OCI-LY7 (cell line): ENCODE measurements at regions not wholly inside any gene's neighbourhood (a gene's known extent, or its start where the extent isn't known, plus 50 kb on each side); places are given as distances from the start of the nearest gene placed in this dataset.
"Not testable (repeated sequence)": the region's sequence is repeated elsewhere in the genome, so short reads cannot be mapped to it uniquely, and the experiment has no call there.

Source experiments
- BruUV-seq: library from RNA; stranded (reverse); fragments of 400-500 nt; replicated peaks from 2 replicates; lab custom pipeline; 2021; lab: Mats Ljungman, UMichigan
- CTCF ChIA-PET: fragments of 300-600 bp; sonication (Branson Sonifier 250); formaldehyde crosslinking; loops from one replicate; lab custom pipeline; 2022; ENCODE audit warnings: antibody characterized with exemption; ENCODE audit not compliant: unreplicated experiment; lab: Charles Lee
- POLR2A ChIA-PET: fragments of 300-600 bp; sonication (Branson Sonifier 250); formaldehyde crosslinking; loops from one replicate; lab custom pipeline; 2022; ENCODE audit warnings: antibody characterized with exemption; lab: Charles Lee
- DNase-seq: peaks from one replicate; pipeline ENCODE4 v3.0.0-alpha.2; 2015; ENCODE audit warnings: low spot score
- H2AFZ ChIP-seq: fragments of 200-600 bp; sonication (generic), shearing (Covaris generic); 2 replicates; pipeline ENCODE4 v1.6.1; 2014; ENCODE audit warnings: mild to moderate bottlenecking, antibody characterized with exemption, low read length, moderate library complexity
- H3K27ac ChIP-seq: fragments of 200-600 bp; sonication (generic); 2 replicates; pipeline ENCODE4 v1.5.1; 2014; ENCODE audit warnings: mixed run types, low read depth, mild to moderate bottlenecking, moderate library complexity, low read length, inconsistent platforms; ENCODE audit not compliant: poor library complexity, severe bottlenecking
- H3K36me3 ChIP-seq: fragments of 200-600 bp; sonication (generic); 2 replicates; pipeline ENCODE4 v1.6.1; 2014; ENCODE audit warnings: mild to moderate bottlenecking, antibody characterized with exemption, low read length, moderate library complexity, mixed read lengths; ENCODE audit not compliant: insufficient read depth
- H3K4me1 ChIP-seq: fragments of 200-600 bp; sonication (generic); 2 replicates; pipeline ENCODE4 v1.5.1; 2014; ENCODE audit warnings: mild to moderate bottlenecking, low read length; ENCODE audit not compliant: insufficient read depth, poor library complexity, severe bottlenecking
- H3K4me2 ChIP-seq: fragments of 200-600 bp; sonication (generic); 2 replicates; pipeline ENCODE4 v1.6.1; 2014; ENCODE audit warnings: mild to moderate bottlenecking, low read length
- H3K4me3 ChIP-seq: fragments of 200-600 bp; sonication (generic); 2 replicates; pipeline ENCODE4 v1.5.1; 2014; ENCODE audit warnings: mild to moderate bottlenecking, low read depth, low read length; ENCODE audit not compliant: poor library complexity, severe bottlenecking
- H3K79me2 ChIP-seq: fragments of 200-600 bp; sonication (generic); 2 replicates; pipeline ENCODE4 v1.6.1; 2016; ENCODE audit warnings: low read depth, mild to moderate bottlenecking, low read length, moderate library complexity, mixed read lengths; ENCODE audit not compliant: insufficient read depth
- H3K9me2 ChIP-seq: fragments of 200-600 bp; sonication (generic); 2 replicates; pipeline ENCODE4 v1.6.1; 2016; ENCODE audit warnings: mild to moderate bottlenecking, low read length, mixed read lengths; ENCODE audit not compliant: insufficient read depth
- H3K9me3 ChIP-seq: fragments of 200-600 bp; sonication (generic); 2 replicates; pipeline ENCODE4 v1.6.1; 2014; ENCODE audit warnings: mild to moderate bottlenecking, mixed run types, low read length, mixed read lengths
- H4K20me1 ChIP-seq: fragments of 200-600 bp; sonication (generic); 2 replicates; pipeline ENCODE4 v1.6.1; 2014; ENCODE audit warnings: mild to moderate bottlenecking, antibody characterized with exemption, low read length, moderate library complexity, mixed read lengths; ENCODE audit not compliant: insufficient read depth
- EZH2phosphoT487 ChIP-seq: fragments of 200-600 bp; sonication (generic); IDR thresholded peaks from 2 replicates; pipeline ENCODE4 v1.6.1; 2018; ENCODE audit warnings: low read depth, borderline replicate concordance, mild to moderate bottlenecking, mixed run types, antibody characterized with exemption, low read length, moderate library complexity, mixed read lengths
- intact Hi-C: fragments of 100-400 bp; cut with micrococcal nuclease; formaldehyde crosslinking; loops from one replicate; pipeline ENCODE4 v1.10.0; 2022; ENCODE audit not compliant: unreplicated experiment
- TF ChIP-seq, protein P1 (sequence below): fragments of 200-600 bp; sonication (generic); conservative IDR thresholded peaks from 2 replicates; pipeline ENCODE4 v1.5.1; 2014; ENCODE audit warnings: mild to moderate bottlenecking, antibody characterized with exemption, low read length, moderate library complexity, mixed read lengths

DNA sequence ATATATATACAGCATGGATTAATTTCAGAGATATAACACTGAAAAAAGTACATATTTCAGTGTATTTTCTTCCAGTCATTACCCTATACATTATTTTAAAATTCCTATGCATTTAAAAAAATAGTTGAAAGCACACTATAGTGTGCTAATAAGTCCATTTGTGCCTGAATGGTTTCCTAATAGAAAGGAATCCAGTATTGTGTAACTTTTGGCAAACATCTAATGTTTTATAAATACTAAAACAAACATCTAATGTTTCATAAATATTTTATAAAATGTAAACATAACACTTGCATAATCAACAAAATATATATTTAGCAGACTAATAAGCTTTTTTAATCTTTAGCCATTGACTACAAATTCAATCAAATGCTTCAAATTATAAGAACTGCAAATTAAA is 126.6 kb upstream of the FIBIN start:
- H3K4me3 ChIP-seq: no peak overlapping the region
- H3K4me1 ChIP-seq: no peaks in the 10 kb centered on the region
- BruUV-seq: no TSS peak
- H4K20me1 ChIP-seq: no peaks in the 10 kb centered on the region
- intact Hi-C loops: no loop called here
- no peak for DNase-seq
- 0 out of 2 replicates have a peak, but pooled peaks cover 8% of the 10 kb centered on the region for H3K9me3 ChIP-seq
- no peaks in the 10 kb centered on the region for H3K36me3 ChIP-seq
- no peak overlapping the region for H3K4me2 ChIP-seq
- H3K79me2 ChIP-seq: no peaks in the 10 kb centered on the region
- no peak overlapping the region for H2AFZ ChIP-seq
- ChIA-PET CTCF (no interaction called here), POLR2A (interaction anchor here (1.1 kb wide), 1 partner anchor 12 kb away, joined by 3 read pairs; no protein-coding TSS in a partner anchor)
- TF ChIP-seq, protein P1, sequence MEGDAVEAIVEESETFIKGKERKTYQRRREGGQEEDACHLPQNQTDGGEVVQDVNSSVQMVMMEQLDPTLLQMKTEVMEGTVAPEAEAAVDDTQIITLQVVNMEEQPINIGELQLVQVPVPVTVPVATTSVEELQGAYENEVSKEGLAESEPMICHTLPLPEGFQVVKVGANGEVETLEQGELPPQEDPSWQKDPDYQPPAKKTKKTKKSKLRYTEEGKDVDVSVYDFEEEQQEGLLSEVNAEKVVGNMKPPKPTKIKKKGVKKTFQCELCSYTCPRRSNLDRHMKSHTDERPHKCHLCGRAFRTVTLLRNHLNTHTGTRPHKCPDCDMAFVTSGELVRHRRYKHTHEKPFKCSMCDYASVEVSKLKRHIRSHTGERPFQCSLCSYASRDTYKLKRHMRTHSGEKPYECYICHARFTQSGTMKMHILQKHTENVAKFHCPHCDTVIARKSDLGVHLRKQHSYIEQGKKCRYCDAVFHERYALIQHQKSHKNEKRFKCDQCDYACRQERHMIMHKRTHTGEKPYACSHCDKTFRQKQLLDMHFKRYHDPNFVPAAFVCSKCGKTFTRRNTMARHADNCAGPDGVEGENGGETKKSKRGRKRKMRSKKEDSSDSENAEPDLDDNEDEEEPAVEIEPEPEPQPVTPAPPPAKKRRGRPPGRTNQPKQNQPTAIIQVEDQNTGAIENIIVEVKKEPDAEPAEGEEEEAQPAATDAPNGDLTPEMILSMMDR: no peak
- TF ChIP-seq EZH2phosphoT487: no peak
- no peaks in the 10 kb centered on the region for H3K9me2 ChIP-seq
- no peak overlapping the region for H3K27ac ChIP-seq

DNA sequence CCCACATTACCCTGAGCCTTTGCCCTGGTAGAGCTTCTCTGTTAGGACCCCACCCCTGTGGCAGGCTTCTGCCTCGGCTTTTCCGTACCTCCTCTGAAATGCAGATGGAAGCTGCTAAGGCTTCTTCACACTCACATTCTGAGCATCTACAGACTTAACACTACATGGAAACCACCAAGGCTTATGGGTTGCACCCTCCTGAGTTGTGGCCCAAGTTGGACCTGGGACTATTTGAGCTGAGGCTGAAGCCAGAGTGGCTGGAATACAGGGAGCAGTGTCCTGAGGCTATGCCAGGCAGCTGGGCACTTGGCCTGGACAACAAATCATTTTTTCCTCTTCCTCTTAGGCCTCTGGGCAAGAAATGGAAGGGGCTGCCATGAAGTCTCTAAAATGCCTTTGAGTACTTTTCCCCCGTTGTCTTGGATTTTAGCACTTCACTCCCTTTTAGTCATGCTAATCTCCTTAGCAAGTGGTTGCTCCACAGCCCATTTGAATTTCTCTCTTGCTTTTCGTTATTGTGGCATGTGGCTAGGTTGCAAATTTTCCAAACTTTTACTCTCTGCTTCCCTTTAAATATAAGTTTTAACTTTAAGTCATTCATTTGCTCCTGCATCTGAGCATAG is 114.8 kb upstream of the FIBIN start:
- Histone ChIP-seq H3K4me3 (no peak overlapping the region), H3K4me1 (peaks cover 8% of the 10 kb centered on the region), H3K27ac (no peak overlapping the region), H2AFZ (peak overlapping the region; percentile 12; the same call in 1 of the 2 replicates), H3K9me2 (no peaks in the 10 kb centered on the region), H3K79me2 (no peaks in the 10 kb centered on the region), H4K20me1 (no peaks in the 10 kb centered on the region), H3K4me2 (no peak overlapping the region), H3K36me3 (no peaks in the 10 kb centered on the region; the same call in 1 of the 2 replicates), H3K9me3 (peaks cover 14% of the 10 kb centered on the region; the same call in 1 of the 2 replicates)
- intact Hi-C loops: no loop called here
- ChIA-PET POLR2A (no interaction called here), CTCF (no interaction called here)
- no TSS peak for BruUV-seq
- TF ChIP-seq EZH2phosphoT487: no peak
- TF ChIP-seq, protein P1: no peak
- DNase-seq: no peak

DNA sequence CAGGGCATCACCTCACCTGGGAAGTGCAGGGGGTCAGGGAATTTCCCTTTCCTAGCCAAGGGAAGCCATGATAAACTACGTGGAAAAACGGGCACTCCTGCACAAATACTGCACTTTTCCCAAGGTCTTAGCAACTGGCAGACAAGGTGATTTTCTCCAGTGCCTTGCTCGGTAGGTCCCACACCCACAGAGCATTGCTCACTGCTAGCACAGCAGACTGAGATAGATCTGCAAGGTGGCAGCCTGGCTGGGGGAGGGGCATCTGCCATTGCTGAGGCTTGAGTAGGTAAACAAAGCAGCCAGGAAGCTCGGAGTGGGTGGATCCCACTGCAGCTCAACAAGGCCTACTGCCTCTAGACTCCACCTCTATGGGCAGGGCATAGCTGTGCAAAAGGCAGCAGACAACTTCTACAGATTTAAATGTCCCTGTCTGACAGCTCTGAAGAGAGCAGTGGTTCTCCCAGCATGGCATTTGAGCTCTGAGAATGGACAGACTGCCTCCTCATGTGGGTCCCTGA is 111.5 kb upstream of the FIBIN start:
- intact Hi-C loops, H3K79me2 ChIP-seq, H3K4me3 ChIP-seq, H3K4me1 ChIP-seq, H3K36me3 ChIP-seq, H4K20me1 ChIP-seq, H2AFZ ChIP-seq, H3K27ac ChIP-seq, H3K9me2 ChIP-seq, CTCF ChIA-PET, BruUV-seq, H3K9me3 ChIP-seq, H3K4me2 ChIP-seq: not testable (repeated sequence)
- POLR2A ChIA-PET: interaction anchor here (0.7 to 1.1 kb wide), 2 partner anchors 13 to 18 kb away, joined by 3 read pairs; no protein-coding TSS in a partner anchor
- DNase-seq: peak; percentile 34
